GM18498 (cell line): ENCODE measurements at regions not wholly inside any gene's neighbourhood (a gene's known extent, or its start where the extent isn't known, plus 50 kb on each side); places are given as distances from the start of the nearest gene placed in this dataset.
"Not testable (repeated sequence)": the region's sequence is repeated elsewhere in the genome, so short reads cannot be mapped to it uniquely, and the experiment has no call there.

Experiments used
- ATAC-seq: cut with Tn5 transposase; IDR thresholded peaks from one replicate; pipeline ENCODE4 v1.9.1; 2021; ENCODE audit warnings: mild to moderate bottlenecking, moderate library complexity; ENCODE audit not compliant: unreplicated experiment

DNA sequence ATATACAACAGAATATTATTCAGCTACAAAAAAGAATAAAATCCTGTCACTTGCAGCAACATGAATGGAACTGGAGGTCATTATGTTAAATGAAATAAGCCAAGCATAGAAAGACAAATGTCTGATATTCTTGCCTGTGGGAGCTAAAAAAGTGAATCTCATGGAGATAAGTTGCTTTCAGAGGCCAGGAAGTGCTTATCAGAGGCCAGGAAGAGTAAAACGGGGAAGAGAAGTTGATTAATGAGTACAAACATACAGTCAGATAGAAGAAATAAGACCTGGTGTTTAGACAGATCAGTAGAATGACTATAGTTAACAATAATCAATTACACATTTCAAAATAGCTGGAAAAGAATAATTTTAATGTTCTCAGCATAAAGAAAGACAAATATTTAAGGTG, 54.4 kb upstream of the CPHXL start:
- no peak for ATAC-seq

DNA sequence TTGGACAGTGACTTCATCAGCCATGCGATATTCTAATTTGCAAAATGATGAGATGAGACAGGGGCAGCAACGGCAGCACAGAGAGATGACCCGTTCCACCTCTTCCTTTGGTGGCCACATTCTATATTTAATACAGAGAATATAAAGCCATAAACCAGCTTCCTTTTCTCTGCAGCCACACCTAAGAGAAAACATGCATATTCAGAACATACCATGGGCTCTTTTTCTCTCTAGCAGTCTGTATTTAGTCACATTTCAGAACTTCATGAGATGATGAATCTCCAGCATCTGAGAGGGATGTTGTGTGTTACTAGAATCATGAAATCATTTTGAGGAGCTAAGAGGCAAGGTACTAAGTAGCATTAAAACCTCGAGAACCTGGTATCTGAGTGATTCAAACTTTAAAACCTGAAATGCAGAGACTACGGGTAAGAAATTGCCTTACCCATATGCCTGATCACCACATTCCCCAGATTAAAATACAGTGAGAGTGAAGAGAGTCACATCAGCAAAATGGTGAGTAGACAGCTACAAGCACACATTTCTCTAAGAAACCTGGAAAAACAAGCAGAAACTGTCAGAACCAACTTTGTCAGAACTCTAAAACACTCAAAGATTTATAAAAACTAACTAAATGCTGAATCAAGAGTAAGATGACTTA, 55.5 kb upstream of the CPHXL start:
- no peak for ATAC-seq

DNA sequence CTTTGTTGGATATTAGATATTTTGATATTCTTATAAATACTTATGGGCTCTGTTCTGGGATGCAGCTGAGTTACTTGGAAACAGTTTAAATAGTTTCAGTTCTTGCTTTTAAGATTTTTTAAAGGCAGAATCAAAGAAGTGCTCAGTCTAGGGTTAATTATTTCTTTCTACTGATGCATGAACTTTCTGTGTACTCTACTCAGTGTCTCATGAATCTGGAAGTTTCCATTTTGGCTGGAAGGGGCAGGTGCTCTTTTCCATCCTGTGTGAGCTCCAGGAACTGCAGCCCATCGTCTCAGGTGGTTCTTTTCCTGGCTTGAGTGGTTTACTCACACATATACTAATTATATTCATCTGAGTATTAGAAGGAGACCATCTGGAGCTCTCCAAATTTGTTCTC, 61.1 kb upstream of the CPHXL start:
- no peak for ATAC-seq

DNA sequence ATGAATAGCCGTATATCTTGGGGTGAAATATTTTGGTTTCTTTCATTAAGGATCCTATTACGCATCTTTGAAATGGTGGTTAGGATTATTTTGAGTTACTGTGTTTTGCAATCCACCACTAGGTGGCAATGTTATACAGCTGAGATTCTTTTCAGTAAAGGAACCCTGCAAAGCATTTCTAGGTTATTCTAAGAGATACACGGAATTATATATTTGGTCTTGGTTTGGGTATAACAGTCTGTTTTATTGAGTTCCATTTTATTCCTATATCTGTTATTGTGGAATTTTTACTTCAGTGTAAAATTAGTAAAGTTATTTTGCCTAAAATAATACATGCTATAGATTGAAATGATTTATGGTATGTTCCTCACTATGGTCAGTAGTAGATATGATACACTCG, 62.9 kb upstream of the CPHXL start:
- ATAC-seq = no peak

DNA sequence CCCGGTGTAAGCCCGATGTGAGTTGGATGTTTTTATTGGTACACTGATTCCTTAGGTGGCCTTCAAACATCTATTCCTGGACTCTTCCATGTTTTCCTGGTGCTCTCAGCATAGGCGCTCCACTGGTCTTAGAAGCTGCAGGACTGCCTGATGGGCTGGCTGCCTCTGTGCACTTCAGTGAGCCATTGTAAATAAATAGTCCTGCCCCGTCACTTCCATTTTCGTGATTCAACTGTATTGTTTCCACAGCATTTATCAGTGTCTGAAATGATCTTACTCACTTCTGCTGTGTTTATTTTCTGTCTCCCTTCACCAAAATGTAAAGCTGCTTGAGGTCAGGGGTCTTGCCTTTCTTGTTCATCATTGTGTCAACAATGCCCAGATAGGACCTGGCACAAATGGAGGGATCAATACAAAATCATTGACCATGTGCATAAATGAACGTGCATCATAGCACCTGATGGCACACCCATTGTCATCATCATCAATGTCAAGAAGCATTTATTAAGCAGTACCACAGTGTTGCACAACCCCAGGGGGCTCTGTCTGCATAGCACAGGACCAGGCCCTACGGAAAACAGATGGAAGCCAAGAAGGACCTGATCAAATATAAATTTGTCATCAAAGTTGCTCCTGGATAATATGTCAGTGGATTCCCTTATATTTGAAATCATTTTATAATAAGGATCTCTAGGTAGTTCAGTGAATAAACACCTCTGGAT, 66.6 kb upstream of the CPHXL start:
- ATAC-seq = no peak

DNA sequence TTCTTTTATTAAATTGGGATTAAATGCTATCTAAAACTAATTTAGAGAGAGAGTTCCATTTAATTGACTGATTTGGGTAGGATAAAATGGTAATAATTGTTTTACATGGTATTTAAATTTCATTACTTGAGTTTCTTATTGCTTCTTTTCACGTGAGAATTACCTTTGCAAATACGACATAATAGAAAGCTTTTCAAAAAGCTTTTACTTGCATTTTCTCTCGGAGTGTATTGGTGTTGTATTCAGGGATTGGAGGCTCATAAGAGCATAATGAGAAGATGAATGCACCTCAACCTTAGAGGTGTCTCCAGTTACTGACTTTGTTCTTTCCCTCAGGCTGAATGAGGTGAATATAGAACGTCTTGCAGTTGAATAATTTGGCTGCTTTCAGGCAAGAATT, 67.4 kb upstream of the CPHXL start:
- ATAC-seq = no peak

DNA sequence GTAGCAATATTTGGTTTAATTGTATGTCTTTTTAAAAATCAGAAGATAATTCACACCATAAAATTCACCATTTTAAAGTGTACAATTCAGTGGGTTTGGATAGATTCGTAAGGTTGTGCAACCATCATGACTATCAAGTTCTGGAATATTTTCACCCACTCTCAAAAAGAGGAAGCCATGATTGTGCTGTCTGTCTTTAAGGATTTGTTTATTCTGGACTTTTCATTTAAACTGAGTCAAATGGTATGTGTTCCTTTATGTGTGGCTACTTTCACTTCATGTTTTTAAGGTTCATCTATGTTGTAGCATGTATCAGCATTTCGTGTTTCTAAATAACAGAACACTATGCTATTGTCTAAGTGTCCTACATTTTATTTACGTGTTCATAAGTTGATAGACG, 68.1 kb upstream of the CPHXL start:
- no peak for ATAC-seq

DNA sequence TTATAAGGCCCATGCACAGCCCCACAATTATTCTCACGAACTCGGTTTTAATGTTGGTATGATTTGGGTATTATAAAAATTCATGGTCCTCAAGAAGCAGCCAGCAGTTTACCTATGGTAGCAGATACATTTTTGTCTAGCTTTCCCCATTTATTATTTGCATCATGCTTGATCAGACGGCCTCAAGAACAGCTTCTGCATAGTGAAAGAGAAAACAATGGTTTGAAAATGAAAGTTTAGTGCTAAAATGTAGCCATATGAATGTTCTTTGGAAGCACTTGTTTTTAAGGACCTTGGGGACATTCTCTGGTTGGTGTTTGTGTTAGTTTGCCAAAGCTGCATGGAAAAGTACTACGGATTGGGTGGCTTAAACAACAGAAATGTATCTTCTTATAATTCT, 72.4 kb upstream of the CPHXL start:
- peak; percentile 59 for ATAC-seq

DNA sequence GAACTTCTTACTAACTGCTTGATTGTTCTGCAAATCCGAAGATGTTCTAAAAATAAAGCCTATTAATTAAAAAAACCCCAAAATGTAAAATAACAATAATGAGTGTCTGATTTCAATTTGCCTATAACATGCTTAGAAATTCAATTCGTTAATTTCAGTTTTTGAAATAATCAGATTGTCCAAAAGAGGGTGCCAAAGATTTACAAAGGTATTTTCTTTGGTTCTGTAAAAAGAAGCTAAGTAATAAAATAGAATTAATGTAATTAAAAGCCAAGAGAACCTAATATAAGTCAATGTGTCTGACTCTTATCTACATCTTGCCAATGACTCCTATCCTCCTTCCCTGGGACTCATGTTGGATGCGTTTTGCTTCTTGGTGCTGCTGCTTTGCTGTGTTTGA, 75.0 kb upstream of the CPHXL start:
- no peak for ATAC-seq

DNA sequence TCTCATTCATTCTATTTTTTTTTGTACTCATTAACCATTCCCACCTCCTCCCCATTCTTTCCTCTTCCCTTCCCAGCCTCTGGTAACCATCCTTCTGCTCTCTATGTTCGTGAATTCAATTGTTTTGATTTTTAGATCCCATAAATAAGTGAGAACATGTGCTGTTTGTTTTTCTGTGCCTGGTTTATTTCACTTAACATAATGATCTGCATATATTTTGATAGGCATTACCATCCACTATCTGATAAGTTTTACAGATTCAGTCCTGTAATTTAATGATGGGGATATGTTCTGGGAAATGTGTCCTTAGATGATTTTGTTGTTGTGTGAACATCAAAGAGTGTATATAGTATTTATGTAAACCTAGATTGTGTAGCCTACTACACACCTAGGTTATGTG, 77.5 kb upstream of the CPHXL start:
- no peak for ATAC-seq

DNA sequence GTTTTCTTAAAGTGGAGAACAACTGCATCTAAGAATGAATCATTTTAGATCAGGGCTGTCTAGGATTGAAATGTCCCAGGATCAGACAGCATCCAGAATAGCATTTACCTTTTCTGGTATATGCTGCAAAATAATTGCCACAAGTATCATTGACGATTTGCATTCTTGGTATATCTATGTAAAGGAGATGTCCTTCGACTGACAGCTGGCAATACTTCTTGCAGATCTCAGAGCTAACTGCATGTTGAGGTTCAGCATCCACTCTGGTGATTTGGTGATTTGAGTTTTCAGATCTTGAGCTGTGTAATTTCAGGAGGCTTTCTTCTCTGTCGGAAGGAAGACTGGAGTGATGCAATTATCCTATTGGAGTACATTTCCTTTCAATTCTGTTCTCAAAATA, 78.1 kb upstream of the CPHXL start:
- no peak for ATAC-seq

DNA sequence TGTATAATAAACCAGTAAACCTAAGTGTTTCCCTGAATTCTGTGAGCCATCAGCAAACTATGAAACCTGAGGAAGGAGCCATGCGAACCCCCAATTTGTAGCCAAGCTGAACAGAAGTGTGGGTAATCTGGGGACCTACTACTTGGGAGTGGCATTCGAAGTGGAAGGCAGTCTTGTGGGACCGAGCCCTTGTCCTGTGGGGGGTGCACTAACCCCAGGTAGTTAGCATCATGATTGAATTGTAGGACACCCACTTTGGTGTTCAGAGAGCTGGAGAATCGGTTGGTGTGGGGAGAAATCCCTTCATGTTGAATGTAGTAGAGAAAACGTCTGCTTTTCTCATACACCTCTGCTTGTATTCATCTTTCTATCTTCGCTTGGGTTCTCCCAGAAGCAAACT, 79.7 kb upstream of the CPHXL start:
- ATAC-seq = no peak

DNA sequence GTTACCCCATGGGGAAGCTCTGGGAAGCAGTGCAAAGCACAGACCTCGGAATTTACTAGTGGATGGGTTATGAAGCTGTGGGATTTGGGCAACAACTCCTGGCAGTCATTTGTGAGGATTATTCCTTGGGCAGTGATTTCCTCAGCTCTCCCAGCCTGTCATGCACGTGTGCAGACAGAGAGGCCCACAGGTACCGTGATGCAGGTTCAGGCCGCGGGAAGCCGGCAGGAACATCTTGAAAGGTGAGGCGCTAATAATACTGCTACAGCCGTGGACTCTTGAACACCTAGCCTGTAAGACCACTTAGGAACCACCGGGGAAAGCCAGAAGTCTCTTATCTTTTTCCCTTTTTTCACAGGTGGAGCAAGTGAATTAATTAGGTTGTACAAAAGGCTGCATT, 80.2 kb upstream of the CPHXL start:
- no peak for ATAC-seq

DNA sequence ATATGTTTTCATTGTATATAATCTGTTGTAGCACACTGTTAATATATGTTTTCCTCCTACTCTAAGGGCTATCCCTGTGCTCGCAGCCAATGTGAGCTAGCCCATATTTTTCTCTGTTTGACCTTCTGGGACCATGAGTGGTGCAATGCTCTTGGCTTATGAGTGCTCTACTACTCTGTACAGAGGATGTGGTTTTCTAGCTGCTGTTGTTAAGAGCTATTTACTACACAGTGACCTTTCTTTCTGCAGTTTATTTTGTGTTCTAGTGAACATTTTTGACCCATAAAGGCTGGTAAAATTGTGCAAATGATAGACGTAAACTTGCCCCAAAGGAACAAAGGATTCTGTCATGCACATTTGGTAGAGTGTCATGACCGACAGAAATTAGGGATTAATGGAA, 84.1 kb upstream of the CPHXL start:
- ATAC-seq = no peak

DNA sequence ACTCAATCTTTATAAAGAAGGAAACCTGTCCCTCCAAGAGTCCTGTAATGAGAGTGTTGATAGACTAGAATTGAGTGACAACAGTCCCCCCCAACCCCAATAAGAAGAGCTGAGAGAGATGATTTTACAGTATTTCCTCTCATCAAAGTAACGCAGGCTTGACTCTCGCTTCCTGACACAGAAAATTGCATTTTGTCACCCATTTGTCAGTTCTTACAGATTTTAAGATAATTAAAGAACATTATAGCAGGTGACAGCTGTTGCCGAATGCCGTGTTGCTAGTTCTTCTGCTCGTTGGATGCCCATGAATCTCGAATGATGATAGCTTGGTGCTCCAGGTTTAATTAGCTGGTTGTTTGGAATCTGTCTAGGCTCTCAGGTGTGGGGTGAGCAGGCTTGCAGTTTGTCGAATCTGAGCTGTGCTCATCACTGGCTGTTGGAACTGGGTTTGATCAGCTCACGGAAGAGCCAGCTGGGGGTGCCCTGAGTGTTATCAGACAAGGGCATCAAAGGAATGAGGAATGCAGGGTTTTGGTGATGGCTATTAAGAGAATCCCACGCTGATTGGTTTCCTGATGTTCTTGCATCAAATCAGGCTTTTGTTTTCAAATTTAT, 84.8 kb upstream of the CPHXL start:
- ATAC-seq = no peak

DNA sequence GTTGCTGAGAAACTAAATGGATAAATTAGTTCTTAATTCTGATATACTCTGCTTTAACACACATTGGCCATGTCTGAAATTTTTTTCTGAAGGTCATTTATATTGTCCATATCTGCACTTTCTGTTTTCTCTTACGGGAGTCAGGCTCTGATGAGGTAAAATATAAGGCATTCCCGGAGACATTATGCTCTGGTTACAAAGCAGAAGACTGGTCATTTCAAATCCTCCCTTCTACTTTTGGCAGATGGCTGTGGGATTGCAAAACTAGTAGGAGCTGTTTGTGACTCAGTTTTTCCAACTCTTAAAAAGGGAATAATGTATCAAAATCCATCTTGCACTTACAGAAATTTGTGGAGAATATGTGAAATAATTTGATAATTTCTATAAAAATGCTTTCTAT, 92.2 kb upstream of the CPHXL start:
- no peak for ATAC-seq

DNA sequence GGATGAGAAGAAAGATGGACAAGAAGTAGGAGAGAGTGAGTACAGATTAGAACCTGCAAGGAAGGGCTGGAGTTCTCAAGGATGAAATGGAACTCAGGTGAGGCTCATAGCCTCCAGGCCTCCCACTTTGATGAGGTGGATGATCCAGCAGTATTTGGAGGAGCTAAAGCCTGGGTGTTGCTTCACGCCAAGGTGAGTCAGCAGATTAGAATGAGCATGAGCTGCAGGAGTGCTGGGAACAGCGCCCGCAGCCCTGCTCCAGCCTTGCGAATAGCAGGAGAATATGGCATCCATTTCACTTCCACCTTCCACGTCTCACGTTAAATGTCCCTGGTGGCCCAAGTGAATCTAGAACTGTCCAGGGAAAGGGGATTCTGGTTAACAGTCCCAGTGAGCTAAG, 94.4 kb upstream of the CPHXL start:
- ATAC-seq = no peak

DNA sequence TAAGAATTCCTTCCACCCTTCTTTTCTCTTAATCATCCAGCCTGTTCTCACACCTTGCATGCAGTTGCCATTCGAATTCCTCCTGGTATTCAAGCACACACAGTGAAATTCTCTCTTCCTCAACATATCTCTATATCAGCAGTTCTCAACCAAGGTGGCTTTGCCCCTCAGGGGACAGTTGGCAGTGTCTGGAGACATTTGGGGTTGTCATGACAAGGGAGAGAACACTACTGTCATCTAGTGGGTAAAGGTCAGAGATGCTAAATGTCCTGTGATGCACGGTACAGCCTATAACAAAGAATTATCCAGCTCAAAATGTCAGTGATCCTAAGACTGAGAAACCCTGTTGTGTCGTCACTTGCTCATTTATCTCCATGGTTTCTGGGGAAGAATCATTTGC, 94.8 kb upstream of the CPHXL start:
- no peak for ATAC-seq

DNA sequence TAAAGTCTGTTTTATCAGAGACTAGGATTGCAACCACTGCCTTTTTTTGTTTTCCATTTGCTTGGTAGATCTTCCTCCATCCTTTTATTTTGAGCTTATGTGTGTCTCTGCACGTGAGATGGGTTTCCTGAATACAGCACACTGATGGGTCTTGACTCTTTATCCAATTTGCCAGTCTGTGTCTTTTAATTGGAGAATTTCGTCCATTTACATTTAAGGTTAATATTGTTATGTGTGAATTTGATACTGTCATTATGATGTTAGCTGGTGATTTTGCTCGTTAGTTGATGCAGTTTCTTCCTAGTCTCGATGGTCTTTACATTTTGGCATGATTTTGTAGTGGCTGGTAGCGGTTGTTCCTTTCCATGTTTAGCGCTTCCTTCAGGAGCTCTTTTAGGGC, 99.5 kb upstream of the CPHXL start:
- not testable (repeated sequence) for ATAC-seq

DNA sequence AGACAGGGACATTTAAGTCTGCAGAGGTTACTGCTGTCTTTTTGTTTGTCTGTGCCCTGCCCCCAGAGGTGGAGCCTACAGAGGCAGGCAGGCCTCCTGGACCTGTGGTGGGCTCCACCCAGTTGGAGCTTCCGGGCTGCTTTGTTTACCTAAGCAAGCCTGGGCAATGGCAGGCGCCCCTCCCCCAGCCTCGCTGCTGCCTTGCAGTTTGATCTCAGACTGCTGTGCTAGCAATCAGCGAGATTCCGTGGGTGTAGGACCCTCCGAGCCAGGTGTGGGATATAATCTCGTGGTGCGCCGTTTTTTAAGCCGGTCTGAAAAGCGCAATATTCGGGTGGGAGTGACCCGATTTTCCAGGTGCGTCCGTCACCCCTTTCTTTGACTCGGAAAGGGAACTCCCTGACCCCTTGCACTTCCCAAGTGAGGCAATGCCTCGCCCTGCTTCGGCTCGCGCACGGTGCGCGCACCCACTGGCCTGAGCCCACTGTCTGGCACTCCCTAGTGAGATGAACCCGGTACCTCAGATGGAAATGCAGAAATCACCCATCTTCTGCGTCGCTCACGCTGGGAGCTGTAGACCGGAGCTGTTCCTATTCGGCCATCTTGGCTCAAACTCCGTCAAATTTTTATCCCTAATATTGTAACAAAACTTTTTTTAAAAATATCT, 101.2 kb upstream of the CPHXL start:
- not testable (repeated sequence) for ATAC-seq

DNA sequence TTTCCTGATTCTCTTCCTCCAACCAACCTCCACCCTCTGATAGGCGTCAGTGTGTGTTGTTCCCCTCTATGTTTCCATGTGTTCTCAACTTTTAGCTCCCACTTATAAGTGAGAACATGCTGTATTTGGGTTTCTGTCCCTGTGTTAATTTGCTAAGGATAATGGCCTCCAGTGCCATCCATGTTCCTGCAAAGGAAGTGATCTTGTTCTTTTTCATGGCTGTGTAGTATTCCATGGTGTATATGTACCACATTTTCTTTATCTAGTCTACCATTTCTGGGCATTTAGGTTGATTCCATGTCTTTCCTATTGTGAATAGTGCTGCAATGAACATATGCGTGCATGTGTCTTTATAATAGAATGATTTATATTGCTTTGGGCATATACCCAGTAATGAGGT, 107.1 kb upstream of the CPHXL start:
- ATAC-seq = not testable (repeated sequence)
